GM12878 (cell line): ENCODE measurements at regions not wholly inside any gene's neighbourhood (a gene's known extent, or its start where the extent isn't known, plus 50 kb on each side); places are given as distances from the start of the nearest gene placed in this dataset.

Source experiments
- CREB1 ChIP-seq: IDR thresholded peaks from 2 replicates; pipeline ENCODE4 v1.6.1; 2012; ENCODE audit warnings: low read depth, mild to moderate bottlenecking, inconsistent platforms
- E2F4 ChIP-seq: IDR thresholded peaks from 2 replicates; pipeline ENCODE4 v1.6.1; 2012; ENCODE audit warnings: low read depth, low read length, improper control_type of control experiment
- EP300 ChIP-seq, 2 experiments: fragments of 150-350 bp in 1 of 2; IDR thresholded peaks; 2 replicates each; pipeline ENCODE4 v1.6.1; 2011 to 2012; ENCODE audit warnings: low read depth in 2 of 2, low read length in 2 of 2, borderline replicate concordance in 1 of 2, improper control_type of control experiment in 1 of 2, inconsistent platforms in 1 of 2; ENCODE audit not compliant: control insufficient read depth in 1 of 2
- EZH2 ChIP-seq: IDR thresholded peaks from 2 replicates; pipeline ENCODE4 v1.6.1; 2012; ENCODE audit warnings: low read depth, mild to moderate bottlenecking, control low read depth, inconsistent platforms, low read length, borderline replicate concordance; ENCODE audit not compliant: control insufficient read depth
- FOS ChIP-seq: IDR thresholded peaks from 3 replicates; pipeline ENCODE4 v1.6.1; 2011; ENCODE audit warnings: borderline replicate concordance; ENCODE audit not compliant: insufficient read length; ENCODE audit errors: extremely low read depth
- GABPA ChIP-seq: IDR thresholded peaks from 2 replicates; pipeline ENCODE4 v1.6.1; 2014; ENCODE audit warnings: antibody characterized with exemption, low read depth, mild to moderate bottlenecking, inconsistent platforms
- NFIC ChIP-seq: IDR thresholded peaks from 2 replicates; pipeline ENCODE4 v1.6.1; 2012; ENCODE audit warnings: low read depth, mild to moderate bottlenecking, inconsistent platforms, low read length, moderate library complexity
- NRF1 ChIP-seq: conservative IDR thresholded peaks from 2 replicates; pipeline ENCODE4 v1.6.1; 2011; ENCODE audit warnings: mild to moderate bottlenecking, low read depth, low read length, improper control_type of control experiment
- POLR2A ChIP-seq: IDR thresholded peaks from 2 replicates; pipeline ENCODE4 v1.6.1; 2011; ENCODE audit warnings: low read depth, mild to moderate bottlenecking, low read length
- SIN3A ChIP-seq: IDR thresholded peaks from 2 replicates; pipeline ENCODE4 v1.6.1; 2012; ENCODE audit warnings: low read depth, low read length, improper control_type of control experiment
- USF1 ChIP-seq: IDR thresholded peaks from 2 replicates; pipeline ENCODE4 v1.6.1; 2011; ENCODE audit warnings: borderline replicate concordance, low read depth, mild to moderate bottlenecking, moderate library complexity, mixed read lengths, low read length; ENCODE audit not compliant: insufficient read depth; ENCODE audit errors: extremely low read length
- ZNF24 ChIP-seq: fragments of 450-650 bp; IDR thresholded peaks from 2 replicates; pipeline ENCODE4 v1.6.1; 2017; ENCODE audit warnings: antibody characterized with exemption, mild to moderate bottlenecking
- TF ChIP-seq, protein P1 (sequence below), 3 experiments: IDR thresholded peaks in 2 of 3; conservative IDR thresholded peaks in 1 of 3; 2 replicates each; pipeline ENCODE4 v1.5.1; 2011; ENCODE audit warnings: low read depth in 3 of 3, low read length in 3 of 3, mild to moderate bottlenecking in 3 of 3, control low read depth in 2 of 3, moderate library complexity in 2 of 3, inconsistent platforms in 1 of 3, mixed read lengths in 1 of 3; ENCODE audit not compliant: control insufficient read depth in 2 of 3, insufficient read depth in 1 of 3; ENCODE audit errors: extremely low read depth in 1 of 3
- TF ChIP-seq, protein P2 (sequence below): IDR thresholded peaks from 2 replicates; pipeline ENCODE4 v1.6.1; 2012; ENCODE audit warnings: mild to moderate bottlenecking, low read depth, low read length

GRCh38 chr18:75586130-75586889 is 158.8 kb upstream of the SMIM21 start:
- TF ChIP-seq EZH2: no peak
- TF ChIP-seq CREB1: no peak
- TF ChIP-seq SIN3A: no peak
- TF ChIP-seq, protein P1, sequence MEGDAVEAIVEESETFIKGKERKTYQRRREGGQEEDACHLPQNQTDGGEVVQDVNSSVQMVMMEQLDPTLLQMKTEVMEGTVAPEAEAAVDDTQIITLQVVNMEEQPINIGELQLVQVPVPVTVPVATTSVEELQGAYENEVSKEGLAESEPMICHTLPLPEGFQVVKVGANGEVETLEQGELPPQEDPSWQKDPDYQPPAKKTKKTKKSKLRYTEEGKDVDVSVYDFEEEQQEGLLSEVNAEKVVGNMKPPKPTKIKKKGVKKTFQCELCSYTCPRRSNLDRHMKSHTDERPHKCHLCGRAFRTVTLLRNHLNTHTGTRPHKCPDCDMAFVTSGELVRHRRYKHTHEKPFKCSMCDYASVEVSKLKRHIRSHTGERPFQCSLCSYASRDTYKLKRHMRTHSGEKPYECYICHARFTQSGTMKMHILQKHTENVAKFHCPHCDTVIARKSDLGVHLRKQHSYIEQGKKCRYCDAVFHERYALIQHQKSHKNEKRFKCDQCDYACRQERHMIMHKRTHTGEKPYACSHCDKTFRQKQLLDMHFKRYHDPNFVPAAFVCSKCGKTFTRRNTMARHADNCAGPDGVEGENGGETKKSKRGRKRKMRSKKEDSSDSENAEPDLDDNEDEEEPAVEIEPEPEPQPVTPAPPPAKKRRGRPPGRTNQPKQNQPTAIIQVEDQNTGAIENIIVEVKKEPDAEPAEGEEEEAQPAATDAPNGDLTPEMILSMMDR (IDR thresholded peaks at IDR 0.05 in 2 of 3, conservative IDR thresholded peaks at IDR 0.05 in 1 of 3; ENCODE audit: control insufficient read depth in 2 of 3, extremely low read depth in 1 of 3, insufficient read depth in 1 of 3, low read depth in 3 of 3, low read length in 3 of 3): no peak
- TF ChIP-seq, protein P2, sequence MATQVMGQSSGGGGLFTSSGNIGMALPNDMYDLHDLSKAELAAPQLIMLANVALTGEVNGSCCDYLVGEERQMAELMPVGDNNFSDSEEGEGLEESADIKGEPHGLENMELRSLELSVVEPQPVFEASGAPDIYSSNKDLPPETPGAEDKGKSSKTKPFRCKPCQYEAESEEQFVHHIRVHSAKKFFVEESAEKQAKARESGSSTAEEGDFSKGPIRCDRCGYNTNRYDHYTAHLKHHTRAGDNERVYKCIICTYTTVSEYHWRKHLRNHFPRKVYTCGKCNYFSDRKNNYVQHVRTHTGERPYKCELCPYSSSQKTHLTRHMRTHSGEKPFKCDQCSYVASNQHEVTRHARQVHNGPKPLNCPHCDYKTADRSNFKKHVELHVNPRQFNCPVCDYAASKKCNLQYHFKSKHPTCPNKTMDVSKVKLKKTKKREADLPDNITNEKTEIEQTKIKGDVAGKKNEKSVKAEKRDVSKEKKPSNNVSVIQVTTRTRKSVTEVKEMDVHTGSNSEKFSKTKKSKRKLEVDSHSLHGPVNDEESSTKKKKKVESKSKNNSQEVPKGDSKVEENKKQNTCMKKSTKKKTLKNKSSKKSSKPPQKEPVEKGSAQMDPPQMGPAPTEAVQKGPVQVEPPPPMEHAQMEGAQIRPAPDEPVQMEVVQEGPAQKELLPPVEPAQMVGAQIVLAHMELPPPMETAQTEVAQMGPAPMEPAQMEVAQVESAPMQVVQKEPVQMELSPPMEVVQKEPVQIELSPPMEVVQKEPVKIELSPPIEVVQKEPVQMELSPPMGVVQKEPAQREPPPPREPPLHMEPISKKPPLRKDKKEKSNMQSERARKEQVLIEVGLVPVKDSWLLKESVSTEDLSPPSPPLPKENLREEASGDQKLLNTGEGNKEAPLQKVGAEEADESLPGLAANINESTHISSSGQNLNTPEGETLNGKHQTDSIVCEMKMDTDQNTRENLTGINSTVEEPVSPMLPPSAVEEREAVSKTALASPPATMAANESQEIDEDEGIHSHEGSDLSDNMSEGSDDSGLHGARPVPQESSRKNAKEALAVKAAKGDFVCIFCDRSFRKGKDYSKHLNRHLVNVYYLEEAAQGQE: no peak
- no peak for TF ChIP-seq ZNF24
- TF ChIP-seq GABPA: no peak
- TF ChIP-seq NRF1: no peak
- no peak for TF ChIP-seq POLR2A
- no peak for TF ChIP-seq E2F4
- TF ChIP-seq FOS: no peak
- TF ChIP-seq NFIC: no peak
- no peak for TF ChIP-seq USF1
- TF ChIP-seq EP300 (IDR thresholded peaks at IDR 0.05; ENCODE audit: borderline replicate concordance in 1 of 2, control insufficient read depth in 1 of 2, low read depth in 2 of 2, low read length in 2 of 2): no peak
